Spleen (tissue), 11 donors: ENCODE measurements at regions not wholly inside any gene's neighbourhood (a gene's known extent, or its start where the extent isn't known, plus 50 kb on each side); places are given as distances from the start of the nearest gene placed in this dataset.

Source experiments
- DNase-seq: peaks from one replicate; pipeline ENCODE4 v3.0.0-alpha.2; 2020
- H3K27ac ChIP-seq, 8 donors: fragments of 200-600 bp; sonication (generic) in 7 of 8; 1 replicate in 4 of 8; 2 replicates in 4 of 8; pipeline versions ENCODE4 v1.5.0 to v1.8.0; 2016 to 2021; ENCODE audit warnings: inconsistent platforms in 4 of 8, mild to moderate bottlenecking in 4 of 8, moderate library complexity in 1 of 8
- H3K27me3 ChIP-seq, 7 donors: fragments of 200-600 bp; sonication (generic) in 6 of 7; replicated peaks in 1 of 7; 1 replicate in 4 of 7; 2 replicates in 3 of 7; pipeline versions ENCODE4 v1.5.0 to v1.8.0; 2016 to 2021; ENCODE audit warnings: inconsistent platforms in 3 of 7, mild to moderate bottlenecking in 1 of 7
- H3K36me3 ChIP-seq, 6 donors: fragments of 200-600 bp; sonication (generic) in 5 of 6; 1 replicate in 4 of 6; 2 replicates in 2 of 6; pipeline versions ENCODE4 v1.5.0 to v1.8.0; 2016 to 2021; ENCODE audit warnings: inconsistent platforms in 2 of 6
- H3K4me1 ChIP-seq, 6 donors: fragments of 200-600 bp; sonication (generic) in 5 of 6; 1 replicate in 3 of 6; 2 replicates in 3 of 6; pipeline versions ENCODE4 v1.5.0 to v1.8.0; 2016 to 2021; ENCODE audit warnings: inconsistent platforms in 3 of 6
- H3K4me3 ChIP-seq, 8 donors: fragments of 200-600 bp; sonication (generic) in 7 of 8; 1 replicate in 4 of 8; 2 replicates in 4 of 8; pipeline versions ENCODE4 v1.5.0 to v1.8.0; 2016 to 2021; ENCODE audit warnings: inconsistent platforms in 4 of 8, mild to moderate bottlenecking in 4 of 8, moderate library complexity in 2 of 8
- H3K9me3 ChIP-seq, 8 donors: fragments of 200-600 bp; sonication (generic) in 7 of 8; 1 replicate in 4 of 8; 2 replicates in 4 of 8; pipeline versions ENCODE4 v1.5.0 to v1.8.0; 2016 to 2021; ENCODE audit warnings: inconsistent platforms in 4 of 8
- CTCF ChIP-seq, 11 experiments: fragments of 200-600 bp in 7 of 11; fragments of 450-650 bp in 4 of 11; sonication (generic) in 4 of 11; IDR thresholded peaks in 8 of 11; conservative IDR thresholded peaks in 3 of 11; 1 replicate in 7 of 11; 2 replicates in 4 of 11; pipeline versions ENCODE4 v1.4.0 to v1.8.0; 2016 to 2021; ENCODE audit warnings: antibody characterized with exemption in 11 of 11, inconsistent platforms in 4 of 11, mild to moderate bottlenecking in 1 of 11
- POLR2A ChIP-seq, 3 donors: fragments of 450-650 bp; IDR thresholded peaks; one replicate each; pipeline ENCODE4 v1.5.1; 2017; ENCODE audit warnings: antibody characterized with exemption in 3 of 3, mild to moderate bottlenecking in 1 of 3
- POLR2AphosphoS5 ChIP-seq, 3 donors: sonication (generic); formaldehyde crosslinking; IDR thresholded peaks; one replicate each; pipeline ENCODE4 v1.5.1; 2017; ENCODE audit warnings: antibody characterized with exemption in 3 of 3
- WGBS, 5 donors: extraction: QIAGEN DNeasy Blood & Tissue Kit in 3 of 5; methylation state at CpG; one replicate each; pipeline versions ENCODE4 v1.1.5 to v1.1.7; 2013 to 2018; 5-methylcytosine and 5-hydroxymethylcytosine counted together
- intact Hi-C: fragments of 100-400 bp; cut with DNase I; formaldehyde crosslinking; loops from one replicate; pipeline ENCODE4 v1.15.0; 2023; ENCODE audit warnings: low total_unique reads
- donor health status: healthy with polysubstance abuse.
- donor health status: DM: no; HTN: no; CAD: no; lungs with moderate emphysema.
- donor health status: DM: no; HTN: no; CAD: no.
- donor health status: Bipolar disorder and iron deficiency.
- donor health status: healthy.
- donor health status: DM: no; HTN: no; CAD: no.
- donor health status: DM: yes; HTN: yes; CAD: no.

GRCh38 chr18:29057703-29058102 is 880.8 kb upstream of the CDH2 start:
- Histone ChIP-seq H3K4me3 (no peak overlapping the region), H3K36me3 (no peaks in the 10 kb centered on the region), H3K9me3 (peaks cover 0 to 12% (median 6%) of the 10 kb centered on the region in 8 donors), H3K27ac (no peak overlapping the region), H3K4me1 (no peaks in the 10 kb centered on the region), H3K27me3 (no peaks in the 10 kb centered on the region)
- TF ChIP-seq POLR2AphosphoS5 (IDR thresholded peaks at IDR 0.05) (no peak), CTCF (IDR thresholded peaks at IDR 0.05 in 8 of 11, conservative IDR thresholded peaks at IDR 0.05 in 3 of 11) (no peak), POLR2A (IDR thresholded peaks at IDR 0.05) (no peak)
- DNase-seq: no peak
- intact Hi-C loops: no loop called here

- Histone ChIP-seq H3K4me1 (no peaks in the 10 kb centered on the region), H3K27me3 (no peaks in the 10 kb centered on the region), H3K9me3 (peaks cover 0 to 17% (median 8%) of the 10 kb centered on the region in 8 donors), H3K4me3 (no peak overlapping the region), H3K27ac (no peak overlapping the region), H3K36me3 (no peaks in the 10 kb centered on the region)
- peak; percentile 11 for DNase-seq
- WGBS, 5 donors: 68 to 80% (median 75%) methylated on average over 2 of the region's 2 CpGs
- intact Hi-C loops: no loop called here
- TF ChIP-seq POLR2AphosphoS5 (IDR thresholded peaks at IDR 0.05): no peak
Measured at GRCh38 chr18:29056800-29057199, 879.9 kb upstream of the CDH2 start.

GRCh38 chr18:29041976-29042375 is 865.0 kb upstream of the CDH2 start:
- no peak for TF ChIP-seq POLR2A (IDR thresholded peaks at IDR 0.05)
- no peak for TF ChIP-seq POLR2AphosphoS5 (IDR thresholded peaks at IDR 0.05)
- TF ChIP-seq CTCF (IDR thresholded peaks at IDR 0.05 in 8 of 11, conservative IDR thresholded peaks at IDR 0.05 in 3 of 11): no peak
- WGBS, 5 donors: 89 to 94% (median 93%) methylated on average over 1 of the region's 1 CpG
- intact Hi-C loops: no loop called here

GRCh38 chr18:29034113-29034856 is 857.4 kb upstream of the CDH2 start:
- intact Hi-C loops: no loop called here
- peaks cover 0 to 9% (median under 1%) of the 10 kb centered on the region in 8 donors for H3K9me3 ChIP-seq
- DNase-seq: no peak
- no peak overlapping the region for H3K27ac ChIP-seq
- TF ChIP-seq POLR2A (IDR thresholded peaks at IDR 0.05) (no peak), CTCF (IDR thresholded peaks at IDR 0.05 in 8 of 11, conservative IDR thresholded peaks at IDR 0.05 in 3 of 11) (no peak), POLR2AphosphoS5 (IDR thresholded peaks at IDR 0.05) (no peak)
- no peaks in the 10 kb centered on the region for H3K36me3 ChIP-seq
- 76 to 93% (median 78%) methylated on average over 3 of the region's 3 CpGs for WGBS, 5 donors
- H3K4me3 ChIP-seq: no peak overlapping the region
- H3K27me3 ChIP-seq: no peaks in the 10 kb centered on the region
- no peaks in the 10 kb centered on the region for H3K4me1 ChIP-seq

More at GRCh38 chr18:29041976-29042375, 865.0 kb upstream of the CDH2 start:
- Histone ChIP-seq H3K27ac (no peak overlapping the region), H3K27me3 (no peaks in the 10 kb centered on the region), H3K36me3 (no peaks in the 10 kb centered on the region), H3K4me3 (no peak overlapping the region), H3K4me1 (no peaks in the 10 kb centered on the region), H3K9me3 (peaks cover 0 to 37% (median 19%) of the 10 kb centered on the region in 8 donors)
- DNase-seq: no peak
